Tibial nerve (tissue), 4 donors: ENCODE measurements at regions not wholly inside any gene's neighbourhood (a gene's known extent, or its start where the extent isn't known, plus 50 kb on each side); places are given as distances from the start of the nearest gene placed in this dataset.

Source experiments
- EP300 ChIP-seq, 2 donors: sonication (generic); formaldehyde crosslinking; IDR thresholded peaks; one replicate each; pipeline ENCODE4 v1.6.1; 2017; ENCODE audit warnings: antibody characterized with exemption in 2 of 2, mild to moderate bottlenecking in 1 of 2
- POLR2A ChIP-seq, 2 donors: fragments of 450-650 bp; IDR thresholded peaks; one replicate each; pipeline ENCODE4 v1.6.1; 2017; ENCODE audit warnings: antibody characterized with exemption in 2 of 2, mild to moderate bottlenecking in 2 of 2, moderate library complexity in 2 of 2
- TF ChIP-seq, protein P1 (sequence below), 5 experiments: fragments of 200-600 bp in 3 of 5; fragments of 450-650 bp in 2 of 5; sonication (generic) in 3 of 5; IDR thresholded peaks; one replicate each; pipeline ENCODE4 v1.5.1; 2016 to 2019; ENCODE audit warnings: antibody characterized with exemption in 5 of 5, mild to moderate bottlenecking in 3 of 5, moderate library complexity in 2 of 5

DNA sequence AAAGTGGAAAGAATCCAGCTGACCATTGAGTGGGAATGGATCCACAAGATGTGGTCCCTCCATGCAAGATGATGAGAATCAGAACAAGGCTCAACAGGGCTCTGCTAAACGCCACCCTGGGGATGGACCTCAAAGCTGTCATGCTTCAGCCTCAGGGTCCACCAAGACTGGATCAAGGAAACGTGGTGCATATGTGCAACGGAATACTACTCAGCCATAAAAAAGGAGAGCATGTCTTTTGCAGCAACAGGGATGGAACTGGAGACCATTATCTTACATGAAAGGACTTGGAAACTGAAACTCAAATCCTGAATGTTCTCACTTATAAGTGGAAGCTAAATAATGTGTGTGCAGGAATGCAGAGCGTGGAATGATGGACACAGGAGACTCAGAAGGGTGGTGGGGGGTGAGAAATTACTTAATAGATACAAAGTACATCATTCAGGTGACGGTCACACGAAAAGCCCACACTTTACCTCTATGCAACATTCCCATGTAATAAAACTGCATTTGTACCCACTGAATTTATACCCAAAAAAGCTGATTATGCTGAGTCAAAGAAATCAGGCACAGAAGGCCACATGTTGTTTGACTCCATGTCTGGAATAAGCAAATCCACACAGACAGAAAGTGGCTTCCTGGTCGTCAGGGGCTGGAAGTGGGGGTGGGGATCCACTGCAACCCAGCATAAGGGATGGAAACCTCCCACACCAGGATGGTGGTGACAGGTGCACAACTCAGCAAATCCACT lies 116.1 kb downstream of the SHANK2 start:
- TF ChIP-seq, protein P1, sequence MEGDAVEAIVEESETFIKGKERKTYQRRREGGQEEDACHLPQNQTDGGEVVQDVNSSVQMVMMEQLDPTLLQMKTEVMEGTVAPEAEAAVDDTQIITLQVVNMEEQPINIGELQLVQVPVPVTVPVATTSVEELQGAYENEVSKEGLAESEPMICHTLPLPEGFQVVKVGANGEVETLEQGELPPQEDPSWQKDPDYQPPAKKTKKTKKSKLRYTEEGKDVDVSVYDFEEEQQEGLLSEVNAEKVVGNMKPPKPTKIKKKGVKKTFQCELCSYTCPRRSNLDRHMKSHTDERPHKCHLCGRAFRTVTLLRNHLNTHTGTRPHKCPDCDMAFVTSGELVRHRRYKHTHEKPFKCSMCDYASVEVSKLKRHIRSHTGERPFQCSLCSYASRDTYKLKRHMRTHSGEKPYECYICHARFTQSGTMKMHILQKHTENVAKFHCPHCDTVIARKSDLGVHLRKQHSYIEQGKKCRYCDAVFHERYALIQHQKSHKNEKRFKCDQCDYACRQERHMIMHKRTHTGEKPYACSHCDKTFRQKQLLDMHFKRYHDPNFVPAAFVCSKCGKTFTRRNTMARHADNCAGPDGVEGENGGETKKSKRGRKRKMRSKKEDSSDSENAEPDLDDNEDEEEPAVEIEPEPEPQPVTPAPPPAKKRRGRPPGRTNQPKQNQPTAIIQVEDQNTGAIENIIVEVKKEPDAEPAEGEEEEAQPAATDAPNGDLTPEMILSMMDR (IDR thresholded peaks at IDR 0.05) = no peak
- TF ChIP-seq POLR2A (IDR thresholded peaks at IDR 0.05) (no peak), EP300 (IDR thresholded peaks at IDR 0.05) (no peak)
